GM06990 (cell line): ENCODE measurements at regions not wholly inside any gene's neighbourhood (a gene's known extent, or its start where the extent isn't known, plus 50 kb on each side); places are given as distances from the start of the nearest gene placed in this dataset.
A peak's percentile ranks its signal among the peaks of the same experiment; 100 is the strongest.

ENCODE experiments used
- DNase-seq: peaks from one replicate; pipeline ENCODE4 v3.0.0-alpha.2; 2011; ENCODE audit not compliant: insufficient read length; ENCODE audit errors: extremely low read depth
- H3K27me3 ChIP-seq: replicated peaks from 2 replicates; pipeline ENCODE4 v1.6.0; 2011; ENCODE audit warnings: low read length; ENCODE audit not compliant: control insufficient read depth, insufficient read depth
- H3K36me3 ChIP-seq: 2 replicates; pipeline ENCODE4 v1.5.1; 2011; ENCODE audit warnings: low read length; ENCODE audit not compliant: control insufficient read depth, insufficient read depth
- H3K4me3 ChIP-seq: replicated peaks from 2 replicates; pipeline ENCODE4 v1.5.1; 2011; ENCODE audit warnings: low read depth, mild to moderate bottlenecking, control low read depth, low read length
- TF ChIP-seq, protein P1 (sequence below): IDR thresholded peaks from 2 replicates; pipeline ENCODE4 v1.5.1; 2011; ENCODE audit warnings: low read length, control low read depth, mild to moderate bottlenecking, inconsistent platforms; ENCODE audit not compliant: insufficient read depth, poor library complexity, severe bottlenecking

DNA sequence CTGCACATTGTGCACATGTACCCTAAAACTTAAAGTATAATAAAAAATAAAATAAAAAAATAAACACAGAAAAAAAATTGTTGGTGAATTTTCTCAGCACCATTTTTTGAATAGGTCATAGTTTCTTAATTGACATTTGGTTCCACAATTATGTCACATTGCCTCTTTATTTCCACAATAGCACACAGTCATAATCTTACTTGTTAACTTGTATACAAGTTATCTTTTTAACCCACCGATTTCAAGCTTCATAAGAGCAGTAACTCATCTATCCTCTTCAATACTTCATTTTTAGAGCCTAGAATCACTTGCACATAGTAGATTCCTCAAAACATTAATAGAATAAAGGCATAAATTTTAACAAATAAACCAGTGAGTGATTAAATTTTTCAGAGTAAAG is 1425.1 kb upstream of the LRRTM3 start:
- DNase-seq, result no peak
- Histone ChIP-seq H3K4me3 (no peak overlapping the region), H3K36me3 (no peaks in the 10 kb centered on the region), H3K27me3 (no peaks in the 10 kb centered on the region)
- TF ChIP-seq, protein P1, sequence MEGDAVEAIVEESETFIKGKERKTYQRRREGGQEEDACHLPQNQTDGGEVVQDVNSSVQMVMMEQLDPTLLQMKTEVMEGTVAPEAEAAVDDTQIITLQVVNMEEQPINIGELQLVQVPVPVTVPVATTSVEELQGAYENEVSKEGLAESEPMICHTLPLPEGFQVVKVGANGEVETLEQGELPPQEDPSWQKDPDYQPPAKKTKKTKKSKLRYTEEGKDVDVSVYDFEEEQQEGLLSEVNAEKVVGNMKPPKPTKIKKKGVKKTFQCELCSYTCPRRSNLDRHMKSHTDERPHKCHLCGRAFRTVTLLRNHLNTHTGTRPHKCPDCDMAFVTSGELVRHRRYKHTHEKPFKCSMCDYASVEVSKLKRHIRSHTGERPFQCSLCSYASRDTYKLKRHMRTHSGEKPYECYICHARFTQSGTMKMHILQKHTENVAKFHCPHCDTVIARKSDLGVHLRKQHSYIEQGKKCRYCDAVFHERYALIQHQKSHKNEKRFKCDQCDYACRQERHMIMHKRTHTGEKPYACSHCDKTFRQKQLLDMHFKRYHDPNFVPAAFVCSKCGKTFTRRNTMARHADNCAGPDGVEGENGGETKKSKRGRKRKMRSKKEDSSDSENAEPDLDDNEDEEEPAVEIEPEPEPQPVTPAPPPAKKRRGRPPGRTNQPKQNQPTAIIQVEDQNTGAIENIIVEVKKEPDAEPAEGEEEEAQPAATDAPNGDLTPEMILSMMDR, result no peak

DNA sequence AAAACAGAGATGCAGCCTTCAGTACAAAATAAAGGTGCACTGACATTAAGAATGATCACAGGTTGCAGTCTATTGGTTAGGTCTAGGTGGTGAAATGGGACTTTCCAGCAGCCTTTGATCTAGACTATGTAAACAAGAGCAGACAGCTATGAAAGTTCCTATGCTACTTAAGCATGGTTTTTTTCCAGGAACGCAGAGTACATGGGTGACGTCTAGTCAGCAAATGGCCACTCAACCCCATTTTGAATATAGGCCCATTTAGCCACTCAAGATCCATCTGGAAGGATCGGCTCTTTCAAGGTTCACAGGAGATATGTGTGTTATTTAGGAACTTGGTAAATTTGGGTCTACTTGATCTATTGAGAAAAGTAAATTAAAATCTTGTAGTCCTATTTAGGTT is 1424.6 kb upstream of the LRRTM3 start:
- no peaks in the 10 kb centered on the region for H3K27me3 ChIP-seq
- TF ChIP-seq, protein P1, result no peak
- DNase-seq, result peak; percentile 4
- no peaks in the 10 kb centered on the region for H3K36me3 ChIP-seq
- H3K4me3 ChIP-seq, result no peak overlapping the region

GRCh38 chr10:65518379-65518778 is 1407.5 kb upstream of the LRRTM3 start:
- Histone ChIP-seq H3K36me3 (no peaks in the 10 kb centered on the region), H3K4me3 (no peak overlapping the region), H3K27me3 (no peaks in the 10 kb centered on the region)
- TF ChIP-seq, protein P1, result no peak
- DNase-seq, result no peak

DNA sequence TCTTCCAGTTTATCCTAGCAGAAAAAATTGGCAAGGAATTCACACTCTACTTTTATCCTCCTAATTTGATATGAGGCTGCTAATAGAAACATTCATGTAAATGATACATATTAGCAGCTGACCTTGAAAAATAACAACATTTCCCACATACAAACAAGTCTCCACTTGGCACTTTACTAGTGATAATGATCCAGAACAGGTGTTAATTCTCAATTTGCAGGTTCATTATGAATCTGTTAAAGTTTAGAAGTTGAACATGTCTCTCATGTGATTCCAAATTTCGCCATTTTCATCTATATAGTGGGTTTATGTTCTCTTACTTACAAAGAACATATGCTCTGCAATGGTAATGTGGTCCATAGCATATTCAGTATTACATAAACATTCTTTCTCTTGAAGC is 1396.8 kb upstream of the LRRTM3 start:
- TF ChIP-seq, protein P1, result no peak
- Histone ChIP-seq H3K36me3 (no peaks in the 10 kb centered on the region), H3K4me3 (no peak overlapping the region), H3K27me3 (no peaks in the 10 kb centered on the region)
- no peak for DNase-seq

DNA sequence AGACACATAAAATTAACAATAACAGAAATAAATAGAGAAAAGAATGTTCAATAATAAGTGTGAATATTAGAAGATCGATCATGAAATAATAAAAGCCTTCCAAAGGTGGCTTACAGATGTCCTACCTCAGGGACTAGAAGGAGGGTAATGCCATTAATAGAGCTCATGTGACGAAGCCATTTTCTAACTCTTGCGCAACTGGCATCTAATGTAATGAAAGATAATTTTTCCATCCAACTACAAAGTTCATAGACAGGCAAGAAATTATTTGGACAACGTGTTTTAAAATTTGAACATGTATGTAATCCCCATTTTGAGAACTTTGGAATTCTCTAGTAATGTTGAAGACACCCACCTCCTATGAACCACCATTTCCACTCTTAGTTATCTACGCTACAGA is 1394.3 kb upstream of the LRRTM3 start:
- no peak for DNase-seq
- Histone ChIP-seq H3K4me3 (no peak overlapping the region), H3K36me3 (no peaks in the 10 kb centered on the region), H3K27me3 (no peaks in the 10 kb centered on the region)
- TF ChIP-seq, protein P1, result no peak

DNA sequence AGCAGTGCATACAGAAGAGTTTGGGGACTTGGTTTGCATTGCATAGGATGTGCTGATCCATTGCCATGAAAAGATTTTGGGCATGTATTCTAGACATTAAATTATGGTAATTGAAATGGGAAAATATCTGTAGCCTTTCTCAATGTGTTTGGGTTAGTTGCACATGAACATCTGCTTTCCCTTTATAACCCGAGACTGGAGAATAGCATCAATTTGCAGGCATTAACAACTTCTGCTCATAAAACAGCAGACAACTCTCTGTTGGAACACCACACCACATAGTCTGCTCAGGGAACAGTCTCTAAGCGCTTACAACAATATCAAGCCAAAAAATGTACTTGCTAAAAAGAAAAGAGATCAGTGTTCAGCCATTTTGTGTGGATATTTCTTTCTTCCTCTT is 1391.1 kb upstream of the LRRTM3 start:
- TF ChIP-seq, protein P1, result no peak
- no peaks in the 10 kb centered on the region for H3K36me3 ChIP-seq
- DNase-seq, result no peak
- H3K4me3 ChIP-seq, result no peak overlapping the region
- H3K27me3 ChIP-seq, result no peaks in the 10 kb centered on the region
